IMR-90 (cell line): ENCODE measurements at regions not wholly inside any gene's neighbourhood (a gene's known extent, or its start where the extent isn't known, plus 50 kb on each side); places are given as distances from the start of the nearest gene placed in this dataset.
"Not testable (repeated sequence)": the region's sequence is repeated elsewhere in the genome, so short reads cannot be mapped to it uniquely, and the experiment has no call there.

Experiments
- ATAC-seq: fragments of 200-7000 bp; cut with Tn5 transposase; 2 replicates; pipeline ENCODE4 v1.9.1; 2020; ENCODE audit warnings: low read depth, mild to moderate bottlenecking, moderate library complexity
- BruUV-seq: library from RNA; stranded (reverse); fragments of 400-500 nt; replicated peaks from 2 replicates; lab custom pipeline; 2021; lab: Mats Ljungman, UMichigan
- CTCF ChIA-PET: fragments of 300-600 bp; formaldehyde crosslinking; extraction: SDS; loops from one replicate; lab custom pipeline; 2021; ENCODE audit warnings: antibody characterized with exemption; lab: Yijun Ruan, JAX
- POLR2A ChIA-PET: fragments of 300-600 bp; sonication (Branson Sonifier 250); formaldehyde crosslinking; loops from one replicate; lab custom pipeline; 2022; ENCODE audit warnings: antibody characterized with exemption; ENCODE audit not compliant: unreplicated experiment; lab: Charles Lee
- DNase-seq: peaks from one replicate; pipeline ENCODE4 v3.0.0; 2013
- H2AFZ ChIP-seq: replicated peaks from 2 replicates; pipeline ENCODE3; 2013; ENCODE audit warnings: low read length, mild to moderate bottlenecking; ENCODE audit not compliant: poor library complexity
- H2AK5ac ChIP-seq: 2 replicates; pipeline ENCODE4 v1.6.1; 2013; ENCODE audit warnings: low read depth, low read length, inconsistent platforms
- H2AK9ac ChIP-seq: replicated peaks from 2 replicates; pipeline ENCODE3; 2013; ENCODE audit warnings: mild to moderate bottlenecking, low read depth, low read length, moderate library complexity; ENCODE audit not compliant: poor library complexity
- H2BK120ac ChIP-seq: 2 replicates; pipeline ENCODE4 v1.6.1; 2013; ENCODE audit warnings: low read depth, low read length, inconsistent platforms
- H2BK15ac ChIP-seq: 3 replicates; pipeline ENCODE4 v1.6.1; 2013; ENCODE audit warnings: low read depth, low read length, inconsistent platforms
- H2BK20ac ChIP-seq: 2 replicates; pipeline ENCODE4 v1.6.1; 2013; ENCODE audit warnings: low read depth, mild to moderate bottlenecking, inconsistent platforms, low read length, moderate library complexity
- H2BK5ac ChIP-seq: 2 replicates; pipeline ENCODE4 v1.6.1; 2013; ENCODE audit warnings: mild to moderate bottlenecking, low read depth, low read length, inconsistent platforms; ENCODE audit not compliant: poor library complexity, severe bottlenecking
- H3K14ac ChIP-seq: replicated peaks from 2 replicates; pipeline ENCODE4 v1.6.1; 2013; ENCODE audit warnings: low read depth, low read length, inconsistent platforms
- H3K18ac ChIP-seq: 2 replicates; pipeline ENCODE4 v1.6.1; 2013; ENCODE audit warnings: low read depth, low read length, control low read depth
- H3K23ac ChIP-seq: 2 replicates; pipeline ENCODE4 v1.6.1; 2013; ENCODE audit warnings: low read depth, low read length, inconsistent platforms
- H3K27ac ChIP-seq: 2 replicates; pipeline ENCODE4 v1.5.1; 2013; ENCODE audit warnings: mild to moderate bottlenecking, control low read depth, low read length; ENCODE audit not compliant: insufficient read depth
- H3K27me3 ChIP-seq: 2 replicates; pipeline ENCODE4 v1.6.1; 2013; ENCODE audit warnings: low read length; ENCODE audit not compliant: control insufficient read depth, insufficient read depth
- H3K36me3 ChIP-seq: 2 replicates; pipeline ENCODE4 v1.6.1; 2013; ENCODE audit warnings: low read length, mixed read lengths; ENCODE audit not compliant: control insufficient read depth, insufficient read depth
- H3K4ac ChIP-seq: 2 replicates; pipeline ENCODE4 v1.6.1; 2013; ENCODE audit warnings: low read depth, low read length, inconsistent platforms
- H3K4me1 ChIP-seq: 2 replicates; pipeline ENCODE4 v1.6.1; 2013; ENCODE audit warnings: low read length, mixed read lengths; ENCODE audit not compliant: control insufficient read depth, insufficient read depth
- H3K4me2 ChIP-seq: 2 replicates; pipeline ENCODE4 v1.6.1; 2013; ENCODE audit warnings: low read depth, mild to moderate bottlenecking, control low read depth, low read length, moderate library complexity
- H3K4me3 ChIP-seq: 2 replicates; pipeline ENCODE4 v1.5.1; 2013; ENCODE audit warnings: low read depth, mild to moderate bottlenecking, control low read depth, low read length, moderate library complexity; ENCODE audit not compliant: insufficient read depth
- H3K56ac ChIP-seq: 2 replicates; pipeline ENCODE4 v1.6.1; 2013; ENCODE audit warnings: low read length, inconsistent platforms; ENCODE audit not compliant: insufficient read depth; ENCODE audit errors: extremely low read depth
- H3K79me1 ChIP-seq, 2 experiments: 2 replicates each; pipeline ENCODE4 v1.6.1; 2013; ENCODE audit warnings: low read length in 2 of 2, inconsistent platforms in 1 of 2, low read depth in 1 of 2
- H3K9ac ChIP-seq: 2 replicates; pipeline ENCODE4 v1.6.1; 2013; ENCODE audit warnings: low read depth, low read length, control low read depth
- H3K9me1 ChIP-seq: 2 replicates; pipeline ENCODE4 v1.6.1; 2013; ENCODE audit warnings: low read length, inconsistent platforms; ENCODE audit not compliant: insufficient read depth
- H3K9me3 ChIP-seq: 2 replicates; pipeline ENCODE4 v1.6.1; 2013; ENCODE audit warnings: low read length; ENCODE audit not compliant: control insufficient read depth, insufficient read depth
- H4K20me1 ChIP-seq: 2 replicates; pipeline ENCODE4 v1.6.1; 2013; ENCODE audit warnings: low read length, inconsistent platforms; ENCODE audit not compliant: insufficient read depth
- H4K5ac ChIP-seq: 2 replicates; pipeline ENCODE4 v1.6.1; 2013; ENCODE audit warnings: mild to moderate bottlenecking, low read depth, low read length, control low read depth
- H4K8ac ChIP-seq, 2 experiments: 2 replicates each; pipeline ENCODE4 v1.6.1; 2013; ENCODE audit warnings: low read depth in 2 of 2, low read length in 2 of 2, control low read depth in 1 of 2, inconsistent platforms in 1 of 2
- H4K91ac ChIP-seq: 2 replicates; pipeline ENCODE4 v1.6.1; 2013; ENCODE audit warnings: low read depth, low read length, inconsistent platforms; ENCODE audit not compliant: insufficient read depth
- WGBS, 2 experiments: methylation state at CpG; one replicate each; pipeline versions ENCODE4 v1.1.5 to v1.1.7; 2013; ENCODE audit warnings: missing lambda C conversion rate in 2 of 2; ENCODE audit not compliant: insufficient read length in 1 of 2; ENCODE audit errors: extremely low coverage in 2 of 2; 5-methylcytosine and 5-hydroxymethylcytosine counted together
- dilution Hi-C: fragments of 300-500 bp; cut with HindIII; formaldehyde crosslinking; loops from one replicate; pipeline ENCODE4 v1.14.3; 2018; ENCODE audit warnings: low sequenced_read_pairs; ENCODE audit not compliant: unreplicated experiment
- in situ Hi-C: fragments of 300-500 bp; cut with MboI; formaldehyde crosslinking; loops from 3 replicates; pipeline ENCODE4 v1.14.3; 2019; ENCODE audit warnings: low sequenced_read_pairs, inconsistent platforms, mixed read lengths
- intact Hi-C: fragments of 100-400 bp; cut with micrococcal nuclease; formaldehyde crosslinking; loops from 2 replicates; pipeline ENCODE4 v1.10.0; 2022

GRCh38 chr1:65034879-65035278 is 68.5 kb upstream of the JAK1 start:
- BruUV-seq, POLR2A ChIA-PET, H3K4ac ChIP-seq, H3K56ac ChIP-seq, intact Hi-C loops, H2BK120ac ChIP-seq, H3K18ac ChIP-seq, H3K9me3 ChIP-seq, H3K27ac ChIP-seq, in situ Hi-C loops, H3K4me1 ChIP-seq, H4K20me1 ChIP-seq, H3K27me3 ChIP-seq, H3K23ac ChIP-seq, H3K36me3 ChIP-seq, H2BK20ac ChIP-seq, H3K14ac ChIP-seq, H4K8ac ChIP-seq, H3K4me3 ChIP-seq, DNase-seq, CTCF ChIA-PET, H3K9me1 ChIP-seq, H3K4me2 ChIP-seq, H3K9ac ChIP-seq, H3K79me1 ChIP-seq, H2BK5ac ChIP-seq, dilution Hi-C loops, H2AK5ac ChIP-seq, H2BK15ac ChIP-seq, H2AFZ ChIP-seq, H4K5ac ChIP-seq, ATAC-seq, H4K91ac ChIP-seq, H2AK9ac ChIP-seq: not testable (repeated sequence)
- WGBS, 2 experiments = no CpG with 5 or more reads among the region's 5 CpGs
